Brain pericyte (primary cell): ENCODE measurements at regions not wholly inside any gene's neighbourhood (a gene's known extent, or its start where the extent isn't known, plus 50 kb on each side); places are given as distances from the start of the nearest gene placed in this dataset.

Experiments used
- DNase-seq: peaks from one replicate; pipeline ENCODE4 v3.0.0-alpha.2; 2012; ENCODE audit warnings: low read depth, low spot score

GRCh38 chr9:14031810-14032209 lies 282.1 kb downstream of the NFIB start:
- no peak for DNase-seq

DNA sequence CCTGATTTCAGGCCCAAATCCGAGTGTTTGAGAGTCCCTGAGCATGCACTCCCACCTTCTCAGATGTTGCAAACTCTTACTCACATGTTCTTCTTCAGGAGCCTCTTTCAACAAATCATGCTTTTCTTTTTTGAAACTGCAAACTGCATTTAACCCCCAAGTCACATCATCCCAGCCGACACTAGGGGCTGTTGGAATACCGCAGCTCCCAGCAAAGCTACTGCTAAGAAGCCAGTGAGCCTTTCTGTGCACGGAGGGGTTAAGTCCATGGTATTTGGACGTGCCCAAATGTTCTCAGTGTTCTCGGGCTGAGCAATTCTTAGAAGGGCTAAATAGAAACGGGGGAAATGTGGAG lies 282.9 kb downstream of the NFIB start:
- peak; percentile 69 for DNase-seq

GRCh38 chr9:14030375-14031059 lies 283.4 kb downstream of the NFIB start:
- peak; percentile 67 for DNase-seq

DNA sequence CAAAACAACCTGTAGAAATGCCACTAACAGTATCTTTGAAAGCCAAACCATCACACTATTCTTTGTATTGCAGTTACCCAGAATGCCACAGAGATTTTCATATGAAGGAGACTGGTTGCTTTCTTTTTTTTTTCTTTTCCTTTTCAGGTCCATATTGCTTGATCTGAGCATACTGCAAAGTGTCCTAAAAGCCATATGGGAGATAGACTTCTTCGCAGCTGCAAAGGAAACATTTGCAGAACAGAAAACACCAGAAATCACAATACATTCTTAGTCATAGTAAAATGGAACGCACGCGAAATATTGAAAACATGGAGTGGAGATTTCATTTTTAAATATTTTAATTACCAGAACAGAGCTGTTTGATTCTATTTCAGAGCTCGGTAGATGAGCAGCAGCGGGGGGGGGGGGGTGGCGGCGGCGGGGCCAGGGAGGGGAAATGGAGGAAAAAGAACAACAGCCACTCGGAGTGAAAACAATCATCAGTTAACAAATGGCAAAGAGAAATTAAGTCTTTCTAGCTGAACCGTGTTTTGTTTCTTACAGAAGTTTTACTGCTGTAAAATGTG lies 284.1 kb downstream of the NFIB start:
- DNase-seq, result no peak

- DNase-seq, result no peak
These were observed 286.7 kb downstream of the NFIB start for GRCh38 chr9:14027116-14027800.

DNA sequence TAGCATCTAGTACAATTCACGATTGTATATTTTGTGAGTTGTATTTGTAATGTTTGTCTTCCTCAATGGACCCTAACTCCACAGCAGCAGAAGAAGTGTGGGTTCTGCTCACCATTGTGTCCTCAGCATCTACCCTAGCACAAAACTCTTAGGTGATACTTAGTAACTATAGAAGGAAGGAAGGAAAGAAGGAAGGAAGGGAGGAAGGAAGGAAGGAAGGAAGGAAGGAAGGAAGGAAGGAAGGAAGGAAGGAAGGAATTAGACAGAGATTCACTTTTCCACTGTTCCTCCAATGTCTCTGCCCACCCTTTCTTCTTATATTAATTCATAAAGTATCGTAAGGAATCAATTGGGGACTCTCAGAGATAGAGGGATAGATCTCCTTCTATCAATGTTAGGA lies 288.2 kb downstream of the NFIB start:
- DNase-seq, result no peak

- no peak for DNase-seq
These were observed 290.7 kb downstream of the NFIB start for GRCh38 chr9:14023285-14023684.

DNA sequence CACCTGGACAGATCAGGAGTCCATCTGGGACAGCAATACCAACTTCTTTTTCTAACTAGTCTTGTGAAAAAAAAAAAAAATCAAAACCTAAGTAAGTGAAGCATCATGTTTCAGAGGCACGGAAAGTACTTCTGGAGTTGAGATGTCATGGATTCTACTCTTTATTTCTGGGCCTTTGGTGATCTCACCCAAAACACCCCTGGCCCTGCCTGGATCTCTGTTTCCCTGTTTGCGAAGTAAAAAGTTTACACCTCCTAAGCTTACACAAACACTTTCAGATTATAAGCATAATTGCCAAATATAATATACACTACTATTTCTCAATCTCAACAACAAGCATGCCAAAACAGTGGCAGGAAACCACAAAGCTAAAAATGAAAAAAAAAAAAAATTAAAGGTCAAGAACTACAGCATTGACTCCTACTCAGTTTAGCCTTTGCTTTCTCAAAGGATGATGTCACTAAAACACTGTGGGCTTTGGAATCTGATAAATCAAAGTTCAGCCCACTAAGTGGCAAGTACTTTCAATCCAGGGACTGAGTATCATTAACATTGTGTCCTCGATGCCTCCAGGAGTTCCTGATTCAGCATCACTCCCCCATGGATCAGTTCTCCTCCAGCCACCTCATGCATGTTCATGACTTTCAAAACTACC lies 291.9 kb downstream of the NFIB start:
- no peak for DNase-seq

GRCh38 chr9:14018081-14018480 lies 295.9 kb downstream of the NFIB start:
- no peak for DNase-seq

GRCh38 chr9:14014744-14015143 lies 299.2 kb downstream of the NFIB start:
- DNase-seq, result no peak

GRCh38 chr9:14014218-14014617 lies 299.7 kb downstream of the NFIB start:
- DNase-seq, result no peak

DNA sequence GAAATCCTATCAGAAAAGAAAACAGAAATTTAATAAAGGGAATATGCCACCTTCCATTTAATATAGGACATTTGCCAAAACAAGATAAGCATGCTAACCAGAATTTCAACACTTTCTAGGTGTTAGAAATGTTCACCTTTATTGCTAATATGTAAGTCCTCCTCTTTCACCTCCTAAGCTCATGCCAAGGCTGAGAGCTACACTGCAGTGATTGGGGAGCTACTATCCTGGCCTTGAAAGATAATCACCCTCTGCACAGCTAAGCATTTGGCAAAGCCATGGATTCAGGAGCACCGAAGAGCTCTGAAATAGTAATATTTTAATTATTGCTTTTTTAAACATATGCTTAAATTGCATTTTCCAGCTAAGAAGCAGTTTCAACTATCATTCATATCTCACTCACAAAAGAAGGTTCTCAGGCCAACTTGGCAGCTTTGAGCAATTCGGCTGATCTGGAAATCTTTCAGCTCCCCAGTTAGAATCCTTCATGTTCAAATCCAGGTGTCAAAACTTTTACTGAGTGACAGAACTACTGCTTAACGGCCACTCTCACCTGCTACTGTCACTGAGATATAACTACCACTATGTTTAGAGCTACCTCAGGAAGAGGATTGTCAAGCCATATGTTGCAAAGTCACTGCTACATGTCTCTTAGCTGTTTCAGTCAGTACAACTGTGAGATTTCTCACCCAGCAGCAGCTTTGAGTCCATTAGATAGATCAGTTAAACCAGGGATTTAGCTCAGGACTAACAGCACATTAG lies 302.0 kb downstream of the NFIB start:
- no peak for DNase-seq

- DNase-seq, result no peak
These were observed 306.7 kb downstream of the NFIB start for GRCh38 chr9:14007190-14007769.

- no peak for DNase-seq
These were observed 307.4 kb downstream of the NFIB start for GRCh38 chr9:14006386-14007187.

DNA sequence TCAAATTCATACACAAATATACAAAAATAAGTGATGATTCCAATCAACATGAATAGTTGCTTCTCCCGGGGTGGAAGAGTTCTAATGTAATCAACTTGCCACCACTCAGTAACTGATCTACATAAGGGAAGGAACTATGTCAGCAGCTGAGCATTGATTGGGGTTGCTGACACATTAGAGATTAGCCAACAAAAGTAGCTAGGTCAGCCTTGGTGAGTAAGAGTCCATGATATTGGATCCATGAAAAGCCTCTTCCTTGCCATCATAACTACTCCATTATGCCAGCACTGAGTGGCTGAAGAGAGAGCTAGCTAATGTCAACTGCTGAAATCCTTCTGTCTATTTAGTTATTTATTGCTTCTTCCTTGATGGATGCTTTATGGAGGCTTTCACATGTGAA lies 309.8 kb downstream of the NFIB start:
- no peak for DNase-seq

- DNase-seq, result no peak
These were observed 319.7 kb downstream of the NFIB start for GRCh38 chr9:13994240-13994639.

- DNase-seq, result no peak
These were observed 320.2 kb downstream of the NFIB start for GRCh38 chr9:13993632-13994185.

DNA sequence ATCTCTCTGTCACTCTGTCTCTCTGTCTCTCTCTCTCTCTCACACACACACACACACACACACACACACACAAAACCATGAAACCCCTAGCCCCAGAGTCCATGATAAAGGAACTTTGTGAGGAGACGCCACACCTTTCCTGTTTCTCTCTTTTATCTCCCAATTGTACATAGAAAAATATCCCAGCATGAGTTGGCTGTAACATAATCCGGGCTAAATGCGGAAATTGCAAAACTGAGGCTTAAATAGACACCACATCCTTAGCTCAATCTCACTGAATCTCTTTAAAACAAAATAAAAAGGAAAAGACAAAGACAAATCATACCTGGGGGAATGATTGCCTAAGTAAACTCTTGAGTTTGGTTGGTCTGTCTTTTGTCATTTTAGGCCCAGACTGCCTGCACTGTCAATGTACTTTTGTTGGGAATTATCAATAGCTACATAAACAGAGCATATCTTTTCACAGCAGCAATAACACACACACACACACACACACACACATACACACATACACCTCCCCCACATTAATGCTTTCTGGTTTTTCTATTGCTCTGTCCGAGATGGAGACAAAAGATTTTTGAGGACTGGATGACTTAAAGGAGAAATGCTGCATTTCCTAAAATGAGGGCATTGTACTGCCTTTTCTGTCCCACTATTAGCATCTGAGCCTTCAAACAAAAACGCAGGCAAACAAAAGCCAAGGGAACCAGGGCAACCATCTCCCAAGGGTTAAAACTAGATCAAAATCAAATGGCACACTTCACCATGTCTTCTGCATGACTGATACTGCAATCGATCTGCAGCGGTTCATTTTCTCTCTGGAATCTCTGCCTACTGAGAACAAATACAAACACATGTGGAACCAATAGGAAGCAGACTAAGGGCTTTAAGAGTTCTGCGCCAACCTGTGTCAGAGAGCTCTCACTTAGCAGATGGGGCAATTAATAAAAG lies 321.5 kb downstream of the NFIB start:
- DNase-seq, result no peak

GRCh38 chr9:13991395-13991794 lies 322.5 kb downstream of the NFIB start:
- DNase-seq, result no peak
